ENCODE measurements at regions not wholly inside any gene's neighbourhood (a gene's known extent, or its start where the extent isn't known, plus 50 kb on each side); places are given as distances from the start of the nearest gene placed in this dataset.

DNA sequence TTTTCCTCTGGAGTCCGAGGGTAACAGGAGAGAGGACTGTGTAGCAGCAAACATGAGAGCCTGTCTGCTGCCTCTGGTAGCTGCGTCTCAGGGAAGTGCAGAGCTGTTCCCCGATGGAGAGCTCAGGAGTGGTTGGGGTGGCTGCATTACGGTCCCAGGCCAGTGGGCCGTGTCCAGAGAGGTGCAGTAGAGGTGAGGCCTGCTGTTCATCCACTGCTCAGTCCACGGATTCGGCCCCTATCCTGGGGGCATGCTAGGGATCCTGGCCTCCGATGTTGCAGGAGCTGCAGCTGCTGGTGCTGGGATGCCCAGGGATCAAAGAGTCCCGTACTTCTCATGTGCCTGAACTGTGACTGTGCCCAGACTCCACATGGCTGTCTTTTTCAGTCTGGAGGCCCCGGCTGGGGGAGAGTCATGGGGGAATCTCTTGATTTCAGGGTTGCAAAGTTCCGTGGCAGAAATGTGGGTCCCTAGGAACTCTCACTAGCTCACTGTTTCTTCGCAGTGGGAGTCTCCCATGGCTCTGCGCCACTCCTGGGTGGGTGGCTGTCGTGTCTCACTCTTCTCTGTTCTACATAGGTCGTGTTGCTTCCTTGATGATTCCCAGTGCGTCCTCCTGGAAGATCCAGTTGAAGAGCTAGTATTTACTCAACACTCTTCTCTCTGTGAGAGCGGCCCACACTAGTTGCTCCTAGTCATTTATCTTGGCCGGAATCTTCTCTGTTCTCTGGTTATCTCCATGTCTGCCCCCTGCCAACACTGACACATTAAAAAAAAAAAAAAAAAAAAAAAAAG lies 109.5 kb upstream of the CENPE start:
- peaks cover 3% of the 10 kb centered on the region for H3K9me3 Mint-ChIP-seq

DNA sequence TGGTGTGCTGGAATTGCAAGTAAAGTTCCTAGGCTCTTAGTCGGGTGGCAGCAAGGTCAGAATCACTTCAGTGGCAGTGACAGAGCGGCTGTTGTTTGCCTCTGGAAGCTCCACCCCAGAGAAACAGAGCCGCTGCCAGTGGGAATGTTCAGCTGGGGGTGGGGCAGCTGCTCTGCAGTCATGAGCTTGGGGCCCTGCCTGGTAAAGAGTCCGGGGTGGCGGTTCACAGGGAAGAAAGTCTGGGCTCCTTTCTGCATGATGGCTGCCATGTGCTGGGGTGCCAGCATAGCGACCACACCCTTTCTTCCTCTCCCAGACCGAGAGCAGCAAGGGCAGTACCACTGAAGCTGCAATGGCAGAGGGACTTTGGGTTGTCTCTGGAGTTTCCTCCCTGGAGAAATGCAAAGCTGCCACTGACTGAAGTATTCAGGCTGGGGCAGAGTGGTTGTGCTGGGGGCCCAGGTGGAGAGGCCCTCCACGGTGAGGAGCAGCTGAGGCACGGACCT lies 108.8 kb upstream of the CENPE start:
- Histone ChIP-seq H3K79me2 (ENCODE audit: low read depth) (no peaks in the 10 kb centered on the region), H4K20me1 (ENCODE audit: low read depth) (no peaks in the 10 kb centered on the region), H3F3A (ENCODE audit: low read depth) (no peaks in the 10 kb centered on the region), H3K4me2 (no peak overlapping the region), H3K27me3 (no peaks in the 10 kb centered on the region), H3K4me1 (peaks cover 8% of the 10 kb centered on the region), H2AFZ (replicated peaks) (no peak overlapping the region), H3K36me3 (no peaks in the 10 kb centered on the region), H3K4me3 (no peak overlapping the region), H3K9me3 (ENCODE audit: low read depth) (no peaks in the 10 kb centered on the region), H3K9ac (no peak overlapping the region), H3K27ac (no peak overlapping the region)
- no peak for TF ChIP-seq EZH2 (IDR thresholded peaks at IDR 0.05)
- TF ChIP-seq, protein P1, sequence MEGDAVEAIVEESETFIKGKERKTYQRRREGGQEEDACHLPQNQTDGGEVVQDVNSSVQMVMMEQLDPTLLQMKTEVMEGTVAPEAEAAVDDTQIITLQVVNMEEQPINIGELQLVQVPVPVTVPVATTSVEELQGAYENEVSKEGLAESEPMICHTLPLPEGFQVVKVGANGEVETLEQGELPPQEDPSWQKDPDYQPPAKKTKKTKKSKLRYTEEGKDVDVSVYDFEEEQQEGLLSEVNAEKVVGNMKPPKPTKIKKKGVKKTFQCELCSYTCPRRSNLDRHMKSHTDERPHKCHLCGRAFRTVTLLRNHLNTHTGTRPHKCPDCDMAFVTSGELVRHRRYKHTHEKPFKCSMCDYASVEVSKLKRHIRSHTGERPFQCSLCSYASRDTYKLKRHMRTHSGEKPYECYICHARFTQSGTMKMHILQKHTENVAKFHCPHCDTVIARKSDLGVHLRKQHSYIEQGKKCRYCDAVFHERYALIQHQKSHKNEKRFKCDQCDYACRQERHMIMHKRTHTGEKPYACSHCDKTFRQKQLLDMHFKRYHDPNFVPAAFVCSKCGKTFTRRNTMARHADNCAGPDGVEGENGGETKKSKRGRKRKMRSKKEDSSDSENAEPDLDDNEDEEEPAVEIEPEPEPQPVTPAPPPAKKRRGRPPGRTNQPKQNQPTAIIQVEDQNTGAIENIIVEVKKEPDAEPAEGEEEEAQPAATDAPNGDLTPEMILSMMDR (IDR thresholded peaks at IDR 0.05): no peak
- no peak for TF ChIP-seq EZH2phosphoT487 (IDR thresholded peaks at IDR 0.05)
- Mint-ChIP-seq H3K27ac (peak overlapping the region; percentile 85), H3K36me3 (no peaks in the 10 kb centered on the region), H3K4me3 (no peak overlapping the region), H3K4me1 (peaks cover 19% of the 10 kb centered on the region), H3K27me3 (ENCODE audit: insufficient read depth, low read depth) (no peaks in the 10 kb centered on the region), H3K9me3 (peaks cover 3% of the 10 kb centered on the region)
- peak; percentile 5 for DNase-seq (ENCODE audit: low spot score)

More for the DNA sequence above, 109.5 kb upstream of the CENPE start:
- Histone ChIP-seq H3K9me3 (ENCODE audit: low read depth) (no peaks in the 10 kb centered on the region), H3K27me3 (no peaks in the 10 kb centered on the region), H3K4me3 (no peak overlapping the region), H3K4me1 (peaks cover 8% of the 10 kb centered on the region), H4K20me1 (ENCODE audit: low read depth) (no peaks in the 10 kb centered on the region), H3K36me3 (no peaks in the 10 kb centered on the region), H2AFZ (replicated peaks) (no peak overlapping the region), H3K9ac (no peak overlapping the region), H3K27ac (no peak overlapping the region), H3F3A (ENCODE audit: low read depth) (no peaks in the 10 kb centered on the region), H3K4me2 (no peak overlapping the region), H3K79me2 (ENCODE audit: low read depth) (no peaks in the 10 kb centered on the region)
- peak overlapping the region; percentile 85 for H3K27ac Mint-ChIP-seq
- TF ChIP-seq EZH2phosphoT487 (IDR thresholded peaks at IDR 0.05) (no peak), EZH2 (IDR thresholded peaks at IDR 0.05) (no peak)
- TF ChIP-seq, protein P1 (IDR thresholded peaks at IDR 0.05): no peak
- H3K27me3 Mint-ChIP-seq (ENCODE audit: insufficient read depth, low read depth): no peaks in the 10 kb centered on the region
- no peak for DNase-seq (ENCODE audit: low spot score)
- H3K4me1 Mint-ChIP-seq: peaks cover 19% of the 10 kb centered on the region
- no peak overlapping the region for H3K4me3 Mint-ChIP-seq
- H3K36me3 Mint-ChIP-seq: no peaks in the 10 kb centered on the region

DNA sequence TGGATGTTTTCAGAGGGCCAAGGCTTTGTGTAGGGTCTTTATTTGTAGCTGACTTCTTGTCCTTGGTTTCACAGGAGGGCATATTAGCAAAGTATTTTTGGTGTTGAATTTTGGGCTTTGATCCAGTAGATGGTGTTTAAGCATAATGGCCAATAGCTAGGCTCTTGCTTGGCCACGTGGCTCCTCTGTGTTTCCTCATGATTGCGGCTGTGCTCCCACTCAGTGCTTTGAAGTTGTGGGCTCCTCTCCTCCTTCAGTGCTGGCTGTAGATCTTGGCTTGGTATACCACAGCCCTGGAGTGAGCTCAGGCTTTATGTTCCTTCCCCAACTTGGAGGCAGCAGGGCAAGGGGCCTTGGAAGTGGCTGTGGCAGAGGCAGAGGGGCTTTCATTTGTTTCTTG lies 107.2 kb upstream of the CENPE start:
- no peaks in the 10 kb centered on the region for H3K79me2 ChIP-seq (ENCODE audit: low read depth)
- H3F3A ChIP-seq (ENCODE audit: low read depth): no peaks in the 10 kb centered on the region
- H3K9me3 ChIP-seq (ENCODE audit: low read depth): no peaks in the 10 kb centered on the region
- Mint-ChIP-seq H3K9me3 (no peaks in the 10 kb centered on the region), H3K27me3 (ENCODE audit: insufficient read depth, low read depth) (no peaks in the 10 kb centered on the region), H3K4me1 (peaks cover 19% of the 10 kb centered on the region), H3K4me3 (no peak overlapping the region), H3K27ac (peak overlapping the region; percentile 55), H3K36me3 (no peaks in the 10 kb centered on the region)
- H3K9ac ChIP-seq: no peak overlapping the region
- no peak overlapping the region for H3K4me2 ChIP-seq
- H3K27me3 ChIP-seq: no peaks in the 10 kb centered on the region
- no peak for TF ChIP-seq EZH2phosphoT487 (IDR thresholded peaks at IDR 0.05)
- TF ChIP-seq EZH2 (IDR thresholded peaks at IDR 0.05): no peak
- TF ChIP-seq, protein P1 (IDR thresholded peaks at IDR 0.05): no peak
- H3K4me1 ChIP-seq: peaks cover 8% of the 10 kb centered on the region
- no peaks in the 10 kb centered on the region for H3K36me3 ChIP-seq
- H4K20me1 ChIP-seq (ENCODE audit: low read depth): no peaks in the 10 kb centered on the region
- no peak overlapping the region for H2AFZ ChIP-seq (replicated peaks)
- no peak overlapping the region for H3K27ac ChIP-seq
- DNase-seq (ENCODE audit: low spot score): no peak
- no peak overlapping the region for H3K4me3 ChIP-seq

Measured in neural progenitor cell (in vitro differentiated cells).